ENCODE measurements at regions not wholly inside any gene's neighbourhood (a gene's known extent, or its start where the extent isn't known, plus 50 kb on each side); places are given as distances from the start of the nearest gene placed in this dataset.

GRCh38 chr11:92473736-92474135 lies 249.1 kb downstream of the FAT3 start:
- H3K27me3 ChIP-seq, result no peaks in the 10 kb centered on the region
- no peaks in the 10 kb centered on the region for H3K36me3 ChIP-seq
- no peaks in the 10 kb centered on the region for H3K4me1 ChIP-seq
- no peak overlapping the region for H3K4me3 ChIP-seq
- H3K27ac ChIP-seq, result no peak overlapping the region
- no peak for DNase-seq (ENCODE audit: low spot score)
- no peaks in the 10 kb centered on the region for H3K9me3 ChIP-seq
- TF ChIP-seq CTCF (IDR thresholded peaks at IDR 0.05), result no peak

- H3K9me3 ChIP-seq, result no peaks in the 10 kb centered on the region
- no peak for DNase-seq (ENCODE audit: low spot score)
- no peak for TF ChIP-seq CTCF (IDR thresholded peaks at IDR 0.05)
These were observed 250.7 kb downstream of the FAT3 start for GRCh38 chr11:92475316-92475715.

GRCh38 chr11:92475819-92476218 lies 251.2 kb downstream of the FAT3 start:
- H3K4me1 ChIP-seq, result no peaks in the 10 kb centered on the region
- no peaks in the 10 kb centered on the region for H3K27me3 ChIP-seq
- no peak overlapping the region for H3K27ac ChIP-seq
- no peak for DNase-seq (ENCODE audit: low spot score)
- H3K4me3 ChIP-seq, result no peak overlapping the region
- no peaks in the 10 kb centered on the region for H3K36me3 ChIP-seq
- no peaks in the 10 kb centered on the region for H3K9me3 ChIP-seq
- no peak for TF ChIP-seq CTCF (IDR thresholded peaks at IDR 0.05)

More at GRCh38 chr11:92475316-92475715, 250.7 kb downstream of the FAT3 start:
- H3K27ac ChIP-seq, result no peak overlapping the region
- no peaks in the 10 kb centered on the region for H3K4me1 ChIP-seq
- no peak overlapping the region for H3K4me3 ChIP-seq
- no peaks in the 10 kb centered on the region for H3K36me3 ChIP-seq
- H3K27me3 ChIP-seq, result no peaks in the 10 kb centered on the region

GRCh38 chr11:92477686-92478085 lies 253.1 kb downstream of the FAT3 start:
- H3K4me1 ChIP-seq, result no peaks in the 10 kb centered on the region
- H3K36me3 ChIP-seq, result no peaks in the 10 kb centered on the region
- no peaks in the 10 kb centered on the region for H3K27me3 ChIP-seq
- no peaks in the 10 kb centered on the region for H3K9me3 ChIP-seq
- H3K4me3 ChIP-seq, result no peak overlapping the region
- H3K27ac ChIP-seq, result no peak overlapping the region
- no peak for TF ChIP-seq CTCF (IDR thresholded peaks at IDR 0.05)
- DNase-seq (ENCODE audit: low spot score), result no peak

- no peaks in the 10 kb centered on the region for H3K4me1 ChIP-seq
- TF ChIP-seq CTCF (IDR thresholded peaks at IDR 0.05), result no peak
These were observed 255.9 kb downstream of the FAT3 start for GRCh38 chr11:92480499-92480898.

GRCh38 chr11:92482492-92483060 lies 258.0 kb downstream of the FAT3 start:
- Histone ChIP-seq H3K4me3 (no peak overlapping the region), H3K27me3 (no peaks in the 10 kb centered on the region), H3K36me3 (no peaks in the 10 kb centered on the region), H3K4me1 (no peaks in the 10 kb centered on the region), H3K9me3 (no peaks in the 10 kb centered on the region), H3K27ac (no peak overlapping the region)
- DNase-seq (ENCODE audit: low spot score), result no peak
- no peak for TF ChIP-seq CTCF (IDR thresholded peaks at IDR 0.05)

More at GRCh38 chr11:92480499-92480898, 255.9 kb downstream of the FAT3 start:
- Histone ChIP-seq H3K9me3 (no peaks in the 10 kb centered on the region), H3K27ac (no peak overlapping the region), H3K27me3 (no peaks in the 10 kb centered on the region), H3K36me3 (no peaks in the 10 kb centered on the region), H3K4me3 (no peak overlapping the region)
- no peak for DNase-seq (ENCODE audit: low spot score)

All from right atrium auricular region (tissue), 2 donors.